DND-41 (cell line): ENCODE measurements at regions not wholly inside any gene's neighbourhood (a gene's known extent, or its start where the extent isn't known, plus 50 kb on each side); places are given as distances from the start of the nearest gene placed in this dataset.

Experiments
- EZH2 ChIP-seq: IDR thresholded peaks from 3 replicates; pipeline ENCODE4 v1.6.1; 2012; ENCODE audit warnings: borderline replicate concordance, low read depth, mild to moderate bottlenecking, moderate library complexity, low read length, inconsistent platforms; ENCODE audit not compliant: severe bottlenecking
- TF ChIP-seq, protein P1 (sequence below): IDR thresholded peaks from 2 replicates; pipeline ENCODE4 v1.5.1; 2012; ENCODE audit warnings: borderline replicate concordance, low read length, moderate library complexity, mild to moderate bottlenecking; ENCODE audit not compliant: poor library complexity, severe bottlenecking; ENCODE audit errors: extremely low read depth

DNA sequence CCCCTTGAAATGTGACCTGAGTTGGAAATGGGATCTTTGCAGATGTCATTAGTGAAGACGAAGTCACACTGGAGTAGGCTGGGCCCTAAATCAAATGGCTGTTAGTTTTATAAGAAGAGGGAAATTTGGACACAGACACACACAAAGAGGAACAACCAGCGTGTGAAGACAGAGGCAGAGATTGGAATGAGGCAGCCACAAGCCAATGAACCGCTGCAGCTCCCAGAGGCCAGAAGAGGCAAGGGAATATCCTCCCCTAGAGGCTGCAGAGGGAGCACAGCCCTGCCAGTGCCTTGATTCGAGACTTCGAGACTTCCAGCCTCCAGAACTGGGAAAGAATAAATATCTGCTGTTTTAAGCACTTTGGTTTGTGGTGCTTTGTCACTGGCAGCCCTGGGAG lies 484.5 kb downstream of the MN1 start:
- TF ChIP-seq, protein P1, sequence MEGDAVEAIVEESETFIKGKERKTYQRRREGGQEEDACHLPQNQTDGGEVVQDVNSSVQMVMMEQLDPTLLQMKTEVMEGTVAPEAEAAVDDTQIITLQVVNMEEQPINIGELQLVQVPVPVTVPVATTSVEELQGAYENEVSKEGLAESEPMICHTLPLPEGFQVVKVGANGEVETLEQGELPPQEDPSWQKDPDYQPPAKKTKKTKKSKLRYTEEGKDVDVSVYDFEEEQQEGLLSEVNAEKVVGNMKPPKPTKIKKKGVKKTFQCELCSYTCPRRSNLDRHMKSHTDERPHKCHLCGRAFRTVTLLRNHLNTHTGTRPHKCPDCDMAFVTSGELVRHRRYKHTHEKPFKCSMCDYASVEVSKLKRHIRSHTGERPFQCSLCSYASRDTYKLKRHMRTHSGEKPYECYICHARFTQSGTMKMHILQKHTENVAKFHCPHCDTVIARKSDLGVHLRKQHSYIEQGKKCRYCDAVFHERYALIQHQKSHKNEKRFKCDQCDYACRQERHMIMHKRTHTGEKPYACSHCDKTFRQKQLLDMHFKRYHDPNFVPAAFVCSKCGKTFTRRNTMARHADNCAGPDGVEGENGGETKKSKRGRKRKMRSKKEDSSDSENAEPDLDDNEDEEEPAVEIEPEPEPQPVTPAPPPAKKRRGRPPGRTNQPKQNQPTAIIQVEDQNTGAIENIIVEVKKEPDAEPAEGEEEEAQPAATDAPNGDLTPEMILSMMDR: no peak
- no peak for TF ChIP-seq EZH2
